ENCODE measurements at regions not wholly inside any gene's neighbourhood (a gene's known extent, or its start where the extent isn't known, plus 50 kb on each side); places are given as distances from the start of the nearest gene placed in this dataset.

- TF ChIP-seq POLR2AphosphoS5 (IDR thresholded peaks at IDR 0.05) (no peak), POLR2A (IDR thresholded peaks at IDR 0.05) (no peak)
- Histone ChIP-seq H3K4me1 (replicated peaks) (no peaks in the 10 kb centered on the region), H3K4me3 (no peak overlapping the region), H3K9me3 (no peaks in the 10 kb centered on the region), H3K36me3 (no peaks in the 10 kb centered on the region), H3K27me3 (replicated peaks; ENCODE audit: insufficient read depth) (no peaks in the 10 kb centered on the region), H3K27ac (no peak overlapping the region)
- intact Hi-C loops (cut with DNase I): no loop called here
- DNase-seq (ENCODE audit: low spot score): no peak
Measured at GRCh38 chr6:74434171-74434570, 738.2 kb downstream of the CD109 start.

DNA sequence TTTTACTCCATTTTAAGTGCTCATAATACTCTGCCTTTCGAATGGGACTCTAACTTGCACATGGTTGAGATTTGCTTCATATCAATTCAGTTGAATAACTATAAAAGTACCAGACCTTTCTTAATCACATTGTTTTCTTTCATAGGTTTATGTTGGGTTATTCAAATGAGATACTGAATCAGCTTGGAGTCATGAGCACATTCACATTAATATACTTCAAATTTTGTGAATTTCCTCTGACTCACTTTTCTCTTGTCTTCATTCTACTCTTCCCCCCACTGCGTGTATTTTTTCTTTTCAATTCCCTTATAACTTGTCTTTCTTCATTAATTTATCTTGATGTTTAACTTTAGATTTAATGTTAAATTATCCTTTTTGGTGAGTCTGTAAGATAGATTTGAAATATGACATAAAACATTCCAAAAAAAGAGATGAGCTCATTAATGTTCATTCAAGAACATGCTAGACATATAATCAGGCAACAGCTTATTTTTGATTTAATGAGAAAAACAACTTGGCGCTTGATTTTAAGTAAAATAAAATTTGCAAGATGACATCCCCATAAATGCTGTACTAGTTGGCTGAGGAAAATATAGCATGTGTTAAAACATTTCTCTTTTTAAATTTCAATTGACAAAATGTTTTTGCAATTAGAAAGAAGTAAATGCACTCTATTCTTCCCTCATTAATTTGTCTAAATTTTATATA lies 736.0 kb downstream of the CD109 start:
- Histone ChIP-seq H3K36me3 (no peaks in the 10 kb centered on the region), H3K4me3 (no peak overlapping the region), H3K9me3 (no peaks in the 10 kb centered on the region), H3K27me3 (replicated peaks; ENCODE audit: insufficient read depth) (no peaks in the 10 kb centered on the region), H3K27ac (no peak overlapping the region), H3K4me1 (replicated peaks) (no peaks in the 10 kb centered on the region)
- 82% methylated on average over 3 of the region's 3 CpGs for WGBS
- TF ChIP-seq, protein P1, sequence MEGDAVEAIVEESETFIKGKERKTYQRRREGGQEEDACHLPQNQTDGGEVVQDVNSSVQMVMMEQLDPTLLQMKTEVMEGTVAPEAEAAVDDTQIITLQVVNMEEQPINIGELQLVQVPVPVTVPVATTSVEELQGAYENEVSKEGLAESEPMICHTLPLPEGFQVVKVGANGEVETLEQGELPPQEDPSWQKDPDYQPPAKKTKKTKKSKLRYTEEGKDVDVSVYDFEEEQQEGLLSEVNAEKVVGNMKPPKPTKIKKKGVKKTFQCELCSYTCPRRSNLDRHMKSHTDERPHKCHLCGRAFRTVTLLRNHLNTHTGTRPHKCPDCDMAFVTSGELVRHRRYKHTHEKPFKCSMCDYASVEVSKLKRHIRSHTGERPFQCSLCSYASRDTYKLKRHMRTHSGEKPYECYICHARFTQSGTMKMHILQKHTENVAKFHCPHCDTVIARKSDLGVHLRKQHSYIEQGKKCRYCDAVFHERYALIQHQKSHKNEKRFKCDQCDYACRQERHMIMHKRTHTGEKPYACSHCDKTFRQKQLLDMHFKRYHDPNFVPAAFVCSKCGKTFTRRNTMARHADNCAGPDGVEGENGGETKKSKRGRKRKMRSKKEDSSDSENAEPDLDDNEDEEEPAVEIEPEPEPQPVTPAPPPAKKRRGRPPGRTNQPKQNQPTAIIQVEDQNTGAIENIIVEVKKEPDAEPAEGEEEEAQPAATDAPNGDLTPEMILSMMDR (IDR thresholded peaks at IDR 0.05): no peak
- TF ChIP-seq POLR2A (IDR thresholded peaks at IDR 0.05) (no peak), POLR2AphosphoS5 (IDR thresholded peaks at IDR 0.05) (no peak)
- DNase-seq (ENCODE audit: low spot score): no peak
- intact Hi-C loops (cut with DNase I): no loop called here

DNA sequence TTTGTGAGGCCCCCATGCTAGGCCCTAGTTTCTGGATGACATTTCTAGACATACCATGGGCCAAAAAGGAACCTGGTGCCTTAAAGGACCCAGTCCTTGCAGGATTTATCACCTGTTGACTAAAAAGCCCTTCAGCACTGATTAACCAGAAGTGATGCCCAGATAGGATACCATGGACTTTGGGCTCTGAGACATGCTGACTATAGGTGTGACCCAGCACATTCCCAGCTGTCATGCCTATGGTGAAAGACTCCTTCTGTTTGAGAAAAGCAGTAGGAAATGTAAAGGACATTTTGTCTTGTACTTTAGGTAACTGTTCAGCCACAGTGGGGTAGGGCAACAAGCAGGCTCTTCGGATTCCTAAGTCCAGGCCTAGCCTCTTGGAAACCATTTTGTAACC lies 724.2 kb downstream of the CD109 start:
- DNase-seq (ENCODE audit: low spot score): no peak
- H3K9me3 ChIP-seq: no peaks in the 10 kb centered on the region
- no peaks in the 10 kb centered on the region for H3K27me3 ChIP-seq (replicated peaks; ENCODE audit: insufficient read depth)
- TF ChIP-seq POLR2A (IDR thresholded peaks at IDR 0.05) (no peak), POLR2AphosphoS5 (IDR thresholded peaks at IDR 0.05) (no peak)
- TF ChIP-seq, protein P1 (IDR thresholded peaks at IDR 0.05): no peak
- no peak overlapping the region for H3K4me3 ChIP-seq
- 100% methylated on average over 1 of the region's 1 CpG for WGBS
- no peaks in the 10 kb centered on the region for H3K36me3 ChIP-seq
- no peak overlapping the region for H3K27ac ChIP-seq
- intact Hi-C loops (cut with DNase I): no loop called here
- H3K4me1 ChIP-seq (replicated peaks): no peaks in the 10 kb centered on the region

DNA sequence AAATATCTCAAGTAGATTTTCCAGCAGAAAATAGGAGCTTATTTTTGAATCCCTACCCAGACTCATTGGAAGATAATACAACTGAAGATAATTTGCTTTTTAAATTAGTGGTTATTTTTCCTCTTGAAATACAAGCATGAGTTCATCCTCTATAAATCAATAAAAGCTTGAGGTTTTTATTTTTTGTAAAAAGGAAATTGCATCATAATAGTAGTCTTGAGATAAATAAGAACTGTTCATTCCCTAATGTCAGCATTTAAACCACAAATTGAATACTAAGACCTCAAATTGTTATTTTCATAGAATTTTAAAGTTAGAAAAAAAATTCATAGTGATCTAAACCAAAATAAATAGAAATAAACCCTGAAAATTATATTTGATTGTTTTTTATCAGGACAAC lies 719.1 kb downstream of the CD109 start:
- no peak overlapping the region for H3K27ac ChIP-seq
- no peaks in the 10 kb centered on the region for H3K9me3 ChIP-seq
- intact Hi-C loops (cut with DNase I): no loop called here
- DNase-seq (ENCODE audit: low spot score): no peak
- no peak overlapping the region for H3K4me3 ChIP-seq
- TF ChIP-seq POLR2A (IDR thresholded peaks at IDR 0.05) (no peak), POLR2AphosphoS5 (IDR thresholded peaks at IDR 0.05) (no peak)
- TF ChIP-seq, protein P1 (IDR thresholded peaks at IDR 0.05): no peak
- H3K4me1 ChIP-seq (replicated peaks): no peaks in the 10 kb centered on the region
- H3K27me3 ChIP-seq (replicated peaks; ENCODE audit: insufficient read depth): no peaks in the 10 kb centered on the region
- no peaks in the 10 kb centered on the region for H3K36me3 ChIP-seq

DNA sequence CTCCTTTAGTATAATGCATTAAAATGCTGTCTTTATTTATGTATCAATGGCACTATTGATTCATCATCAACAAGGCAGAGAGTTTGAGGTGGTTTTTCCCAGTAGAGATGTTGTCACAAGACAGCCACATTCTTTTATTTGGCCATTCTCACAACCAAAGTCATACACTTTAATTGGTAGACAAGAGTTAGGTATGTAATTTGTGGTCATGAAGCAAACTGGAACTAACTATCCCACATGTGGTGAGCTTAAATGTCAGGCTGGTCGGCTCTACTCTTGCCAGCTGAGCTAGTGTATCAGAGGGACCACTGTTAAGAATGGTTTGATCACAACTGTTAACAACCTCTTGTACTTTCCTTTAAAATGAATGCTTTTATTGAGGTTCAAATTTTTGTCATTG lies 714.6 kb downstream of the CD109 start:
- H3K9me3 ChIP-seq: no peaks in the 10 kb centered on the region
- TF ChIP-seq POLR2A (IDR thresholded peaks at IDR 0.05): no peak
- TF ChIP-seq, protein P1 (IDR thresholded peaks at IDR 0.05): no peak
- TF ChIP-seq POLR2AphosphoS5 (IDR thresholded peaks at IDR 0.05): no peak
- intact Hi-C loops (cut with DNase I): loop anchor here (2.0 kb wide), 1 partner anchor 794 kb away; no protein-coding TSS in a partner anchor
- DNase-seq (ENCODE audit: low spot score): no peak
- no peaks in the 10 kb centered on the region for H3K4me1 ChIP-seq (replicated peaks)
- no peak overlapping the region for H3K4me3 ChIP-seq
- H3K27me3 ChIP-seq (replicated peaks; ENCODE audit: insufficient read depth): no peaks in the 10 kb centered on the region
- H3K36me3 ChIP-seq: no peaks in the 10 kb centered on the region
- H3K27ac ChIP-seq: no peak overlapping the region
- WGBS: 100% methylated on average over 1 of the region's 1 CpG
